HEK293T (cell line): ENCODE measurements at regions not wholly inside any gene's neighbourhood (a gene's known extent, or its start where the extent isn't known, plus 50 kb on each side); places are given as distances from the start of the nearest gene placed in this dataset.

ENCODE experiments used
- CTCF ChIA-PET: fragments of 350-600 bp; formaldehyde crosslinking; extraction: SDS; loops from one replicate; lab custom pipeline; 2021; ENCODE audit warnings: antibody characterized with exemption, inconsistent platforms; lab: Yijun Ruan, JAX
- POLR2A ChIA-PET: fragments of 350-600 bp; formaldehyde crosslinking; extraction: SDS; loops from one replicate; lab custom pipeline; 2020; ENCODE audit warnings: antibody characterized with exemption, inconsistent platforms; lab: Yijun Ruan, JAX
- DNase-seq: peaks from one replicate; pipeline ENCODE4 v3.0.0; 2012; ENCODE audit warnings: mixed read lengths; ENCODE audit errors: extremely low spot score
- ARNT ChIP-seq: fragments of 450-650 bp; IDR thresholded peaks from 2 replicates; pipeline ENCODE4 v1.6.1; 2017; ENCODE audit warnings: mild to moderate bottlenecking
- BHLHE40 ChIP-seq: fragments of 450-650 bp; IDR thresholded peaks from 2 replicates; pipeline ENCODE4 v1.6.1; 2016; ENCODE audit warnings: mild to moderate bottlenecking, moderate library complexity, borderline replicate concordance
- CTBP1 ChIP-seq: fragments of 450-650 bp; IDR thresholded peaks from 2 replicates; pipeline ENCODE4 v1.6.1; 2016; ENCODE audit warnings: borderline replicate concordance
- ELF4 ChIP-seq: fragments of 450-650 bp; IDR thresholded peaks from 2 replicates; pipeline ENCODE4 v1.6.1; 2017; ENCODE audit warnings: antibody characterized with exemption
- FOXA1 ChIP-seq: fragments of 450-650 bp; IDR thresholded peaks from 2 replicates; pipeline ENCODE4 v1.6.1; 2016; ENCODE audit warnings: mild to moderate bottlenecking
- FOXK2 ChIP-seq: fragments of 450-650 bp; IDR thresholded peaks from 2 replicates; pipeline ENCODE4 v1.6.1; 2016; ENCODE audit warnings: mild to moderate bottlenecking
- FOXM1 ChIP-seq: fragments of 450-650 bp; IDR thresholded peaks from 2 replicates; pipeline ENCODE4 v1.6.1; 2017; ENCODE audit warnings: mild to moderate bottlenecking, borderline replicate concordance
- HDGF ChIP-seq: fragments of 450-650 bp; IDR thresholded peaks from 2 replicates; pipeline ENCODE4 v1.6.1; 2017; ENCODE audit warnings: antibody characterized with exemption, borderline replicate concordance
- L3MBTL2 ChIP-seq: fragments of 450-650 bp; conservative IDR thresholded peaks from 2 replicates; pipeline ENCODE4 v1.6.1; 2016; ENCODE audit warnings: mild to moderate bottlenecking
- LEF1 ChIP-seq: fragments of 450-650 bp; IDR thresholded peaks from 2 replicates; pipeline ENCODE4 v1.6.1; 2017; ENCODE audit warnings: mild to moderate bottlenecking, borderline replicate concordance
- NFRKB ChIP-seq: fragments of 450-650 bp; IDR thresholded peaks from 2 replicates; pipeline ENCODE4 v1.6.1; 2016; ENCODE audit warnings: mild to moderate bottlenecking, moderate library complexity
- PKNOX1 ChIP-seq: fragments of 450-650 bp; IDR thresholded peaks from 2 replicates; pipeline ENCODE4 v1.6.1; 2016
- SP1 ChIP-seq: fragments of 450-650 bp; IDR thresholded peaks from 2 replicates; pipeline ENCODE4 v1.6.1; 2017
- SUZ12 ChIP-seq: fragments of 450-650 bp; IDR thresholded peaks from 2 replicates; pipeline ENCODE4 v1.6.1; 2016; ENCODE audit warnings: mild to moderate bottlenecking
- TARDBP ChIP-seq: fragments of 450-650 bp; IDR thresholded peaks from 2 replicates; pipeline ENCODE4 v1.6.1; 2016
- ZNF384 ChIP-seq: fragments of 450-650 bp; IDR thresholded peaks from 2 replicates; pipeline ENCODE4 v1.6.1; 2016

- TF ChIP-seq BHLHE40 (no peak), PKNOX1 (no peak)
- ChIA-PET CTCF (interaction anchor here (0.6 to 1.5 kb wide), 6 partner anchors 12 to 271 kb away, joined by 3 to 5 read pairs (median 4); no protein-coding TSS in a partner anchor), POLR2A (no interaction called here)
- no peak for DNase-seq
Observed at GRCh38 chr3:107272471-107272870, 104.8 kb upstream of the CCDC54 start.

- TF ChIP-seq FOXA1 (no peak), CTBP1 (no peak), TARDBP (no peak), NFRKB (no peak), HDGF (no peak), SP1 (no peak), L3MBTL2 (no peak), BHLHE40 (no peak), FOXM1 (no peak), ARNT (no peak), ZNF384 (no peak), ELF4 (no peak), SUZ12 (no peak), PKNOX1 (no peak), LEF1 (no peak), FOXK2 (no peak)
- CTCF ChIA-PET = interaction anchor here (0.6 to 1.2 kb wide), 4 partner anchors 148 to 288 kb away, joined by 3 to 4 read pairs (median 3); no protein-coding TSS in a partner anchor
- no peak for DNase-seq
- POLR2A ChIA-PET = no interaction called here
Observed at GRCh38 chr3:107272885-107273284, 104.4 kb upstream of the CCDC54 start.

- POLR2A ChIA-PET = no interaction called here
- no peak for DNase-seq
- TF ChIP-seq SUZ12 (no peak), CTBP1 (no peak), FOXA1 (no peak), ARNT (no peak), LEF1 (no peak), FOXK2 (no peak), ZNF384 (no peak), FOXM1 (no peak), TARDBP (no peak), HDGF (no peak)
- CTCF ChIA-PET = interaction anchor here (1.2 kb wide), 1 partner anchor 148 kb away, joined by 4 read pairs; no protein-coding TSS in a partner anchor
Observed at GRCh38 chr3:107273771-107274170, 103.5 kb upstream of the CCDC54 start.

- POLR2A ChIA-PET = no interaction called here
- CTCF ChIA-PET = interaction anchor here (0.6 to 1.1 kb wide), 3 partner anchors 37 to 154 kb away, joined by 3 to 5 read pairs (median 3); no protein-coding TSS in a partner anchor
- DNase-seq = no peak
- no peak for TF ChIP-seq ELF4
- TF ChIP-seq L3MBTL2 = no peak
- TF ChIP-seq LEF1 = no peak
- no peak for TF ChIP-seq CTBP1
- TF ChIP-seq SUZ12 = no peak
- TF ChIP-seq BHLHE40 = no peak
- no peak for TF ChIP-seq FOXA1
- no peak for TF ChIP-seq ARNT
- TF ChIP-seq FOXM1 = no peak
- TF ChIP-seq HDGF = no peak
- TF ChIP-seq ZNF384 = no peak
- TF ChIP-seq TARDBP = no peak
- no peak for TF ChIP-seq SP1
- TF ChIP-seq FOXK2 = no peak
- no peak for TF ChIP-seq NFRKB
- TF ChIP-seq PKNOX1 = no peak
Observed at GRCh38 chr3:107275511-107275910, 101.7 kb upstream of the CCDC54 start.

GRCh38 chr3:107283948-107284347 lies 93.3 kb upstream of the CCDC54 start:
- CTCF ChIA-PET = interaction anchor here (0.6 to 2.1 kb wide), 3 partner anchors 138 to 348 kb away, joined by 4 to 6 read pairs (median 4); no protein-coding TSS in a partner anchor
- TF ChIP-seq L3MBTL2 = no peak
- TF ChIP-seq NFRKB = no peak
- TF ChIP-seq SP1 = no peak
- no peak for TF ChIP-seq ZNF384
- TF ChIP-seq TARDBP = no peak
- no peak for TF ChIP-seq PKNOX1
- no peak for TF ChIP-seq LEF1
- no peak for DNase-seq
- POLR2A ChIA-PET = no interaction called here

- ChIA-PET POLR2A (no interaction called here), CTCF (interaction anchor here (0.6 to 2.1 kb wide), 3 partner anchors 137 to 347 kb away, joined by 3 to 6 read pairs (median 4); no protein-coding TSS in a partner anchor)
- DNase-seq = no peak
- TF ChIP-seq TARDBP = no peak
- no peak for TF ChIP-seq ZNF384
- no peak for TF ChIP-seq HDGF
- TF ChIP-seq BHLHE40 = no peak
- TF ChIP-seq LEF1 = no peak
Observed at GRCh38 chr3:107284612-107285011, 92.6 kb upstream of the CCDC54 start.
